H9 (cell line): ENCODE measurements at regions not wholly inside any gene's neighbourhood (a gene's known extent, or its start where the extent isn't known, plus 50 kb on each side); places are given as distances from the start of the nearest gene placed in this dataset.

Experiments
- DNase-seq: peaks from one replicate; pipeline ENCODE4 v3.0.0-alpha.2; 2017
- H2AFZ ChIP-seq: one replicate; pipeline ENCODE4 v1.6.1; 2013; ENCODE audit warnings: mild to moderate bottlenecking, low read length, control low read depth, moderate library complexity
- H2AK5ac ChIP-seq: 2 replicates; pipeline ENCODE4 v1.6.1; 2013; ENCODE audit warnings: low read length, control low read depth, mixed read lengths; ENCODE audit not compliant: insufficient read length
- H2BK120ac ChIP-seq: one replicate; pipeline ENCODE4 v1.6.1; 2013; ENCODE audit warnings: low read depth, mild to moderate bottlenecking, low read length, control low read depth, inconsistent platforms; ENCODE audit not compliant: poor library complexity, severe bottlenecking
- H2BK12ac ChIP-seq: 2 replicates; pipeline ENCODE4 v1.6.1; 2013; ENCODE audit warnings: low read length, control low read depth, mixed read lengths, low read depth; ENCODE audit not compliant: insufficient read length
- H2BK15ac ChIP-seq: 2 replicates; pipeline ENCODE4 v1.6.1; 2013; ENCODE audit warnings: low read depth, low read length, control low read depth
- H2BK20ac ChIP-seq: one replicate; pipeline ENCODE4 v1.6.1; 2013; ENCODE audit warnings: low read depth, mild to moderate bottlenecking, low read length, control low read depth, inconsistent platforms; ENCODE audit not compliant: poor library complexity, severe bottlenecking
- H2BK5ac ChIP-seq: 2 replicates; pipeline ENCODE4 v1.6.1; 2013; ENCODE audit warnings: low read length, control low read depth, mixed read lengths; ENCODE audit not compliant: insufficient read length
- H3K14ac ChIP-seq: 2 replicates; pipeline ENCODE4 v1.6.1; 2013; ENCODE audit warnings: low read length, control low read depth; ENCODE audit not compliant: insufficient read depth
- H3K18ac ChIP-seq: 2 replicates; pipeline ENCODE4 v1.6.1; 2013; ENCODE audit warnings: low read depth, mild to moderate bottlenecking, mixed read lengths, low read length, control low read depth; ENCODE audit not compliant: insufficient read length
- H3K23ac ChIP-seq: 2 replicates; pipeline ENCODE4 v1.6.1; 2013; ENCODE audit warnings: low read length, control low read depth, mixed read lengths, low read depth; ENCODE audit not compliant: insufficient read length
- H3K23me2 ChIP-seq: 2 replicates; pipeline ENCODE4 v1.6.1; 2013; ENCODE audit warnings: low read depth, mild to moderate bottlenecking, mixed read lengths, low read length, control low read depth; ENCODE audit not compliant: insufficient read length, poor library complexity, severe bottlenecking
- H3K27ac ChIP-seq: 2 replicates; pipeline ENCODE4 v1.5.1; 2013; ENCODE audit warnings: low read length, control low read depth, mixed read lengths, low read depth; ENCODE audit not compliant: insufficient read length
- H3K27me3 ChIP-seq: 2 replicates; pipeline ENCODE4 v1.6.1; 2013; ENCODE audit warnings: low read length, control low read depth, inconsistent platforms; ENCODE audit not compliant: insufficient read depth
- H3K4ac ChIP-seq: 2 replicates; pipeline ENCODE4 v1.6.1; 2013; ENCODE audit warnings: low read depth, mild to moderate bottlenecking, control low read depth, inconsistent platforms, low read length, moderate library complexity
- H3K4me1 ChIP-seq: 2 replicates; pipeline ENCODE4 v1.6.1; 2013; ENCODE audit warnings: low read length, control low read depth, inconsistent platforms; ENCODE audit not compliant: insufficient read depth
- H3K4me2 ChIP-seq: 2 replicates; pipeline ENCODE4 v1.6.1; 2013; ENCODE audit warnings: low read length, control low read depth, mixed read lengths; ENCODE audit not compliant: insufficient read length, insufficient read depth
- H3K56ac ChIP-seq: 2 replicates; pipeline ENCODE4 v1.6.1; 2013; ENCODE audit warnings: low read depth, mild to moderate bottlenecking, mixed read lengths, low read length, control low read depth; ENCODE audit not compliant: insufficient read length
- H3K79me1 ChIP-seq: 2 replicates; pipeline ENCODE4 v1.6.1; 2013; ENCODE audit warnings: low read depth, mild to moderate bottlenecking, moderate library complexity, low read length, control low read depth, inconsistent platforms; ENCODE audit not compliant: insufficient read depth, poor library complexity, severe bottlenecking
- H3K79me2 ChIP-seq: 2 replicates; pipeline ENCODE4 v1.6.1; 2013; ENCODE audit warnings: low read length, control low read depth, inconsistent platforms; ENCODE audit not compliant: insufficient read depth
- H3K9ac ChIP-seq: 2 replicates; pipeline ENCODE4 v1.6.1; 2013; ENCODE audit warnings: low read length, control low read depth, mixed read lengths; ENCODE audit not compliant: insufficient read length; ENCODE audit errors: extremely low read depth
- H3K9me3 ChIP-seq: one replicate; pipeline ENCODE4 v1.6.1; 2013; ENCODE audit warnings: low read depth, low read length, inconsistent platforms; ENCODE audit not compliant: control insufficient read depth
- H3T11ph ChIP-seq: one replicate; pipeline ENCODE4 v1.6.1; 2013; ENCODE audit warnings: mild to moderate bottlenecking, low read length, control low read depth, inconsistent platforms
- H4K20me1 ChIP-seq: one replicate; pipeline ENCODE4 v1.6.1; 2013; ENCODE audit not compliant: control insufficient read depth, insufficient read length, insufficient read depth
- H4K5ac ChIP-seq: 2 replicates; pipeline ENCODE4 v1.6.1; 2013; ENCODE audit warnings: low read depth, mild to moderate bottlenecking, mixed read lengths, low read length, control low read depth; ENCODE audit not compliant: insufficient read length
- H4K8ac ChIP-seq: replicated peaks from 2 replicates; pipeline ENCODE4 v1.6.1; 2013; ENCODE audit warnings: low read length, control low read depth, mixed read lengths, low read depth; ENCODE audit not compliant: insufficient read length
- H4K91ac ChIP-seq: 2 replicates; pipeline ENCODE4 v1.6.1; 2013; ENCODE audit warnings: low read depth, mild to moderate bottlenecking, moderate library complexity, mixed read lengths, low read length, control low read depth; ENCODE audit not compliant: insufficient read length
- H3K27ac Mint-ChIP-seq, 3 experiments: 2 replicates in 2 of 3; 3 replicates in 1 of 3; pipeline ENCODE4 v1.8.0; 2020 to 2021; ENCODE audit warnings: mixed read lengths in 3 of 3, mild to moderate bottlenecking in 1 of 3, moderate library complexity in 1 of 3
- H3K27me3 Mint-ChIP-seq: 2 replicates; pipeline ENCODE4 v1.8.0; 2021; ENCODE audit warnings: low read depth, mild to moderate bottlenecking, moderate library complexity, mixed read lengths
- H3K36me3 Mint-ChIP-seq, 3 experiments: 2 replicates in 2 of 3; 3 replicates in 1 of 3; pipeline ENCODE4 v1.8.0; 2020 to 2021; ENCODE audit warnings: low read depth in 3 of 3, mixed read lengths in 3 of 3; ENCODE audit not compliant: insufficient read depth in 1 of 3
- H3K4me1 Mint-ChIP-seq, 2 experiments: 2 replicates each; pipeline ENCODE4 v1.8.0; 2020; ENCODE audit warnings: mixed read lengths in 2 of 2
- H3K4me3 Mint-ChIP-seq, 2 experiments: 2 replicates in 1 of 2; 3 replicates in 1 of 2; pipeline ENCODE4 v1.8.0; 2020 to 2021; ENCODE audit warnings: mild to moderate bottlenecking in 2 of 2, mixed read lengths in 2 of 2, moderate library complexity in 1 of 2
- H3K9me3 Mint-ChIP-seq, 2 experiments: 2 replicates in 1 of 2; 3 replicates in 1 of 2; pipeline ENCODE4 v1.8.0; 2020; ENCODE audit warnings: mild to moderate bottlenecking in 2 of 2, mixed read lengths in 2 of 2, moderate library complexity in 1 of 2
- CTCF ChIP-seq: fragments of 200-600 bp; sonication (generic); conservative IDR thresholded peaks from 3 replicates; pipeline ENCODE4 v1.8.0; 2021; ENCODE audit warnings: antibody characterized with exemption, mild to moderate bottlenecking
- WGBS: extraction: QIAGEN DNeasy Blood & Tissue Kit; methylation state at CpG from one replicate; pipeline ENCODE4 v1.1.7; 2013; ENCODE audit warnings: missing lambda C conversion rate, low lambda C conversion rate, mixed read lengths; ENCODE audit not compliant: insufficient read length; ENCODE audit errors: extremely low coverage; 5-methylcytosine and 5-hydroxymethylcytosine counted together

GRCh38 chr2:60301726-60302125, 251.7 kb downstream of the BCL11A start:
- no peaks in the 10 kb centered on the region for H4K20me1 ChIP-seq
- H3K27ac Mint-ChIP-seq = no peak overlapping the region
- H3K18ac ChIP-seq = no peak overlapping the region
- no peak overlapping the region for H2BK120ac ChIP-seq
- no peak overlapping the region for H2AFZ ChIP-seq
- H4K8ac ChIP-seq = no peak overlapping the region
- no peak overlapping the region for H2BK20ac ChIP-seq
- no peak overlapping the region for H2BK15ac ChIP-seq
- H3K4me1 ChIP-seq = peaks cover 4% of the 10 kb centered on the region; the same call in 1 of the 2 replicates
- no peak overlapping the region for H3K4me2 ChIP-seq
- H3K23ac ChIP-seq = no peak overlapping the region
- no peak overlapping the region for H3K14ac ChIP-seq
- H4K91ac ChIP-seq = no peak overlapping the region
- H4K5ac ChIP-seq = no peak overlapping the region
- no peaks in the 10 kb centered on the region for H3K79me2 ChIP-seq
- no peak overlapping the region for H3K27ac ChIP-seq
- no peaks in the 10 kb centered on the region for H3K9me3 ChIP-seq
- peaks cover 15 to 24% of the 10 kb centered on the region in 2 experiments for H3K4me1 Mint-ChIP-seq
- H2AK5ac ChIP-seq = no peak overlapping the region
- H3K36me3 Mint-ChIP-seq = no peaks in the 10 kb centered on the region
- no peaks in the 10 kb centered on the region for H3K79me1 ChIP-seq
- no CpG with 5 or more reads among the region's 3 CpGs for WGBS
- no peak overlapping the region for H2BK12ac ChIP-seq
- no peak overlapping the region for H3K9ac ChIP-seq
- DNase-seq = peak; percentile 15
- H3K23me2 ChIP-seq = no peaks in the 10 kb centered on the region
- no peak overlapping the region for H3K4ac ChIP-seq
- no peaks in the 10 kb centered on the region for H3K9me3 Mint-ChIP-seq
- no peak overlapping the region for H3K56ac ChIP-seq
- no peak overlapping the region for H2BK5ac ChIP-seq
- TF ChIP-seq CTCF = no peak
- no peak overlapping the region for H3T11ph ChIP-seq
- H3K27me3 Mint-ChIP-seq = peaks cover 7% of the 10 kb centered on the region
- H3K27me3 ChIP-seq = no peaks in the 10 kb centered on the region
- H3K4me3 Mint-ChIP-seq = no peak overlapping the region
